A673 (cell line): ENCODE measurements at regions not wholly inside any gene's neighbourhood (a gene's known extent, or its start where the extent isn't known, plus 50 kb on each side); places are given as distances from the start of the nearest gene placed in this dataset.

ENCODE experiments used
- CTCF ChIP-seq: fragments of 300-800, 200-600 bp; sonication (generic); conservative IDR thresholded peaks from 2 replicates; pipeline ENCODE4 v1.5.1; 2017; ENCODE audit warnings: low read depth, mild to moderate bottlenecking, antibody characterized with exemption, low read length, moderate library complexity, mixed read lengths
- EZH2 ChIP-seq: fragments of 200-600 bp; sonication (generic); IDR thresholded peaks from 2 replicates; pipeline ENCODE4 v1.6.1; 2017; ENCODE audit warnings: borderline replicate concordance, low read depth, mild to moderate bottlenecking, mixed read lengths, antibody characterized with exemption, low read length; ENCODE audit not compliant: poor library complexity, severe bottlenecking

- no peak for TF ChIP-seq CTCF
- no peak for TF ChIP-seq EZH2
Observed at GRCh38 chr18:32566960-32567359, 96.3 kb upstream of the GAREM1 start.
